ENCODE measurements at regions not wholly inside any gene's neighbourhood (a gene's known extent, or its start where the extent isn't known, plus 50 kb on each side); places are given as distances from the start of the nearest gene placed in this dataset.

DNA sequence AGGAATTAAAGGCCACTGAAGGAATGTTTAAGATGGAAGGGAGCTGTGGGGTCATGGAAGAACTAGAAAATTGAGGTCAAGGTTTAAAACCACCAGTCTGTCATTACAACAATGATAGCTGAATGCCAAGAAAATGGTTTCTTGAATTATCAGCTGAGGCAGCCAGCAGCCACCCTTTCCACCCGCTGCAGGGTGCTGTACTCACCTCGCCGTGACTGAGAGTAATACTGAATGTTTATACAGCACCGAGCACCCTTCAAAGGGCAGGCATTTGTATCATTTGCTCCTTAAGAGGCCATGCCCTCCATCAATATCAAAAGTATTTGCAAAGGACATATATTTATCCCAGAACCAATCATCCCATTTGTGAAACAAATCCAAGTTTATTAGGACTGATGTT is 402.8 kb downstream of the VPS13C start:
- H3K14ac ChIP-seq (replicated peaks; ENCODE audit: low read depth, low read length): no peak overlapping the region
- H2BK5ac ChIP-seq (ENCODE audit: low read depth, low read length, poor library complexity, severe bottlenecking): no peak overlapping the region
- no peak overlapping the region for H3K4me2 ChIP-seq (ENCODE audit: low read depth, low read length)
- H3K23ac ChIP-seq (ENCODE audit: low read depth, low read length): no peak overlapping the region
- H3K4me3 ChIP-seq (ENCODE audit: insufficient read depth, low read depth, low read length): no peak overlapping the region
- CTCF ChIA-PET: no interaction called here
- H2AFZ ChIP-seq (replicated peaks; ENCODE audit: low read length, poor library complexity): no peak overlapping the region
- H3K9me3 ChIP-seq (ENCODE audit: control insufficient read depth, insufficient read depth, low read length): no peaks in the 10 kb centered on the region
- H3K9ac ChIP-seq (ENCODE audit: low read depth, low read length): no peak overlapping the region
- no peak overlapping the region for H3K56ac ChIP-seq (ENCODE audit: extremely low read depth, insufficient read depth, low read length)
- ATAC-seq (ENCODE audit: low read depth) (no peak), DNase-seq (no peak)
- no peak overlapping the region for H3K18ac ChIP-seq (ENCODE audit: low read depth, low read length)
- H3K4me1 ChIP-seq (ENCODE audit: control insufficient read depth, insufficient read depth, low read length): no peaks in the 10 kb centered on the region
- intact Hi-C loops (cut with micrococcal nuclease) (no loop called here), dilution Hi-C loops (cut with HindIII; ENCODE audit: low sequenced_read_pairs, unreplicated experiment) (no loop called here), in situ Hi-C loops (cut with MboI; ENCODE audit: low sequenced_read_pairs) (no loop called here)
- H3K27ac ChIP-seq (ENCODE audit: insufficient read depth, low read length): no peak overlapping the region
- BruUV-seq (replicated peaks): no TSS peak
- H2AK5ac ChIP-seq (ENCODE audit: low read depth, low read length): no peak overlapping the region
- H3K9me1 ChIP-seq (ENCODE audit: insufficient read depth, low read length): no peaks in the 10 kb centered on the region
- WGBS, 2 experiments (ENCODE audit: extremely low coverage in 2 of 2, insufficient read length in 1 of 2): no CpG with 5 or more reads among the region's 4 CpGs
- H3K4ac ChIP-seq (ENCODE audit: low read depth, low read length): no peak overlapping the region
- H3K27me3 ChIP-seq (ENCODE audit: control insufficient read depth, insufficient read depth, low read length): no peaks in the 10 kb centered on the region
- H3K36me3 ChIP-seq (ENCODE audit: control insufficient read depth, insufficient read depth, low read length): no peaks in the 10 kb centered on the region
- no peak overlapping the region for H2AK9ac ChIP-seq (replicated peaks; ENCODE audit: low read depth, low read length, poor library complexity)
- no peak overlapping the region for H2BK20ac ChIP-seq (ENCODE audit: low read depth, low read length)
- H2BK120ac ChIP-seq (ENCODE audit: low read depth, low read length): no peak overlapping the region
- no peaks in the 10 kb centered on the region for H3K79me1 ChIP-seq (ENCODE audit: low read depth in 1 of 2, low read length in 2 of 2)
- no peaks in the 10 kb centered on the region for H4K20me1 ChIP-seq (ENCODE audit: insufficient read depth, low read length)
- TF ChIP-seq, protein P1, sequence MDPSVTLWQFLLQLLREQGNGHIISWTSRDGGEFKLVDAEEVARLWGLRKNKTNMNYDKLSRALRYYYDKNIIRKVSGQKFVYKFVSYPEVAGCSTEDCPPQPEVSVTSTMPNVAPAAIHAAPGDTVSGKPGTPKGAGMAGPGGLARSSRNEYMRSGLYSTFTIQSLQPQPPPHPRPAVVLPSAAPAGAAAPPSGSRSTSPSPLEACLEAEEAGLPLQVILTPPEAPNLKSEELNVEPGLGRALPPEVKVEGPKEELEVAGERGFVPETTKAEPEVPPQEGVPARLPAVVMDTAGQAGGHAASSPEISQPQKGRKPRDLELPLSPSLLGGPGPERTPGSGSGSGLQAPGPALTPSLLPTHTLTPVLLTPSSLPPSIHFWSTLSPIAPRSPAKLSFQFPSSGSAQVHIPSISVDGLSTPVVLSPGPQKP (IDR thresholded peaks at IDR 0.05; ENCODE audit: borderline replicate concordance, low read depth, low read length): no peak
- TF ChIP-seq, protein P2, sequence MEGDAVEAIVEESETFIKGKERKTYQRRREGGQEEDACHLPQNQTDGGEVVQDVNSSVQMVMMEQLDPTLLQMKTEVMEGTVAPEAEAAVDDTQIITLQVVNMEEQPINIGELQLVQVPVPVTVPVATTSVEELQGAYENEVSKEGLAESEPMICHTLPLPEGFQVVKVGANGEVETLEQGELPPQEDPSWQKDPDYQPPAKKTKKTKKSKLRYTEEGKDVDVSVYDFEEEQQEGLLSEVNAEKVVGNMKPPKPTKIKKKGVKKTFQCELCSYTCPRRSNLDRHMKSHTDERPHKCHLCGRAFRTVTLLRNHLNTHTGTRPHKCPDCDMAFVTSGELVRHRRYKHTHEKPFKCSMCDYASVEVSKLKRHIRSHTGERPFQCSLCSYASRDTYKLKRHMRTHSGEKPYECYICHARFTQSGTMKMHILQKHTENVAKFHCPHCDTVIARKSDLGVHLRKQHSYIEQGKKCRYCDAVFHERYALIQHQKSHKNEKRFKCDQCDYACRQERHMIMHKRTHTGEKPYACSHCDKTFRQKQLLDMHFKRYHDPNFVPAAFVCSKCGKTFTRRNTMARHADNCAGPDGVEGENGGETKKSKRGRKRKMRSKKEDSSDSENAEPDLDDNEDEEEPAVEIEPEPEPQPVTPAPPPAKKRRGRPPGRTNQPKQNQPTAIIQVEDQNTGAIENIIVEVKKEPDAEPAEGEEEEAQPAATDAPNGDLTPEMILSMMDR (conservative IDR thresholded peaks at IDR 0.05; ENCODE audit: low read depth, low read length): no peak
- TF ChIP-seq SMC3 (IDR thresholded peaks at IDR 0.05; ENCODE audit: low read depth, low read length) (no peak), MAFK (IDR thresholded peaks at IDR 0.05; ENCODE audit: low read depth, low read length) (no peak), CEBPB (IDR thresholded peaks at IDR 0.05; ENCODE audit: low read depth, low read length) (no peak), MXI1 (IDR thresholded peaks at IDR 0.05; ENCODE audit: borderline replicate concordance, low read depth, low read length) (no peak), POLR2A (IDR thresholded peaks at IDR 0.05; ENCODE audit: low read depth, low read length) (no peak), FOS (IDR thresholded peaks at IDR 0.05; ENCODE audit: low read depth, low read length) (no peak), RAD21 (IDR thresholded peaks at IDR 0.05; ENCODE audit: low read length) (no peak), BHLHE40 (IDR thresholded peaks at IDR 0.05; ENCODE audit: low read depth, low read length) (no peak), RCOR1 (IDR thresholded peaks at IDR 0.05; ENCODE audit: insufficient replicate concordance, low read length) (no peak), NFE2L2 (IDR thresholded peaks at IDR 0.05; ENCODE audit: low read depth, low read length) (no peak), MAZ (IDR thresholded peaks at IDR 0.05; ENCODE audit: borderline replicate concordance, low read depth, low read length) (no peak)
- no peak overlapping the region for H2BK15ac ChIP-seq (ENCODE audit: low read depth, low read length)
- POLR2A ChIA-PET (ENCODE audit: unreplicated experiment): no interaction called here
- H4K8ac ChIP-seq (ENCODE audit: low read depth in 2 of 2, low read length in 2 of 2): no peak overlapping the region
- H4K5ac ChIP-seq (ENCODE audit: low read depth, low read length): no peak overlapping the region
- no peak overlapping the region for H4K91ac ChIP-seq (ENCODE audit: insufficient read depth, low read depth, low read length)
